HEK293 (cell line): ENCODE measurements at regions not wholly inside any gene's neighbourhood (a gene's known extent, or its start where the extent isn't known, plus 50 kb on each side); places are given as distances from the start of the nearest gene placed in this dataset.

Experiments used
- BCL11B ChIP-seq: fragments of 450-650 bp; formaldehyde crosslinking; IDR thresholded peaks from 2 replicates; pipeline ENCODE4 v1.5.1; 2016; ENCODE audit warnings: low read depth, missing biosample characterization, missing genetic modification characterization
- CTCF ChIP-seq: fragments of 450-650 bp; formaldehyde crosslinking; IDR thresholded peaks from 2 replicates; pipeline ENCODE4 v1.5.1; 2016; ENCODE audit warnings: missing biosample characterization, missing genetic modification characterization
- RBAK ChIP-seq: fragments of 450-650 bp; formaldehyde crosslinking; IDR thresholded peaks from 2 replicates; pipeline ENCODE4 v1.5.1; 2016; ENCODE audit warnings: missing biosample characterization, missing genetic modification characterization
- TCF7L2 ChIP-seq: IDR thresholded peaks from 2 replicates; pipeline ENCODE4 v1.6.1; 2011; ENCODE audit warnings: low read depth, mild to moderate bottlenecking, inconsistent platforms, low read length, moderate library complexity, borderline replicate concordance
- ZBTB49 ChIP-seq: fragments of 450-650 bp; formaldehyde crosslinking; IDR thresholded peaks from 2 replicates; pipeline ENCODE4 v1.5.1; 2016; ENCODE audit warnings: missing biosample characterization, missing genetic modification characterization, low read depth
- ZIC2 ChIP-seq: fragments of 450-650 bp; formaldehyde crosslinking; IDR thresholded peaks from 2 replicates; pipeline ENCODE4 v1.5.1; 2016; ENCODE audit warnings: missing biosample characterization, missing genetic modification characterization
- ZNF146 ChIP-seq: fragments of 450-650 bp; formaldehyde crosslinking; IDR thresholded peaks from 2 replicates; pipeline ENCODE4 v1.5.1; 2016; ENCODE audit warnings: missing biosample characterization, missing genetic modification characterization
- ZNF473 ChIP-seq: fragments of 450-650 bp; formaldehyde crosslinking; IDR thresholded peaks from 2 replicates; pipeline ENCODE4 v1.5.1; 2017; ENCODE audit warnings: missing biosample characterization, missing genetic modification characterization
- ZNF624 ChIP-seq: fragments of 450-650 bp; formaldehyde crosslinking; IDR thresholded peaks from 2 replicates; pipeline ENCODE4 v1.5.1; 2017; ENCODE audit warnings: missing biosample characterization, missing genetic modification characterization
- ZNF785 ChIP-seq: fragments of 450-650 bp; formaldehyde crosslinking; IDR thresholded peaks from 2 replicates; pipeline ENCODE4 v1.5.1; 2016; ENCODE audit warnings: missing biosample characterization, missing genetic modification characterization
- ZNF792 ChIP-seq: fragments of 450-650 bp; formaldehyde crosslinking; IDR thresholded peaks from 2 replicates; pipeline ENCODE4 v1.5.1; 2016; ENCODE audit warnings: missing biosample characterization, missing genetic modification characterization
- TF ChIP-seq, protein P1 (sequence below): fragments of 450-650 bp; formaldehyde crosslinking; IDR thresholded peaks from 2 replicates; pipeline ENCODE4 v1.5.1; 2016; ENCODE audit warnings: missing biosample characterization, missing genetic modification characterization

GRCh38 chr4:83947125-83947829 lies 411.4 kb downstream of the GPAT3 start:
- TF ChIP-seq, protein P1, sequence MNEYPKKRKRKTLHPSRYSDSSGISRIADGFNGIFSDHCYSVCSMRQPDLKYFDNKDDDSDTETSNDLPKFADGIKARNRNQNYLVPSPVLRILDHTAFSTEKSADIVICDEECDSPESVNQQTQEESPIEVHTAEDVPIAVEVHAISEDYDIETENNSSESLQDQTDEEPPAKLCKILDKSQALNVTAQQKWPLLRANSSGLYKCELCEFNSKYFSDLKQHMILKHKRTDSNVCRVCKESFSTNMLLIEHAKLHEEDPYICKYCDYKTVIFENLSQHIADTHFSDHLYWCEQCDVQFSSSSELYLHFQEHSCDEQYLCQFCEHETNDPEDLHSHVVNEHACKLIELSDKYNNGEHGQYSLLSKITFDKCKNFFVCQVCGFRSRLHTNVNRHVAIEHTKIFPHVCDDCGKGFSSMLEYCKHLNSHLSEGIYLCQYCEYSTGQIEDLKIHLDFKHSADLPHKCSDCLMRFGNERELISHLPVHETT (tag by site-specific recombination) = no peak
- TF ChIP-seq ZNF792 (tag by site-specific recombination) = no peak
- TF ChIP-seq TCF7L2 = no peak
- no peak for TF ChIP-seq BCL11B (tag by site-specific recombination)
- TF ChIP-seq CTCF (tag by site-specific recombination) = no peak
- TF ChIP-seq ZIC2 (tag by site-specific recombination) = no peak
- no peak for TF ChIP-seq RBAK
- TF ChIP-seq ZNF785 = no peak
- no peak for TF ChIP-seq ZBTB49 (tag by site-specific recombination)
- no peak for TF ChIP-seq ZNF146 (tag by site-specific recombination)
- TF ChIP-seq ZNF473 (tag by site-specific recombination) = no peak
- TF ChIP-seq ZNF624 = no peak
